ENCODE measurements at regions not wholly inside any gene's neighbourhood (a gene's known extent, or its start where the extent isn't known, plus 50 kb on each side); places are given as distances from the start of the nearest gene placed in this dataset.

DNA sequence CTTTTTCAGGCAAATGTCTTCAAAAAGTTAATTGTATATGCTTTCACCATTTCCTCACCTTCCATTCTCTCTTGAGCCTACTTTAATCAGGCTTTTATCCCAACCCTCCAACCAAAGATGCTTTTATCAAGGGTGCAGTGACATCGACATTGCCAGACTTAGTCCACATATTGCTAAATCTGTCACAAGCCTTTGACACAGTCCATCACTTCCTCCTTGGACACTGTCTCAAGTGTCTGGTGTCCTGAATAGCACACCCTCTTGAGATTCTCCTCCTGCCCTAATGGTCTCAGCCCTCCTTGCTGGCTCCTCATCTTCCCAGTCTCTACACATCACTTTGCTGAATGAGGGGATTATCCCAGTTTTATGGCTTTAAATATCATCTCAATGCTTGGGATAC, 147.5 kb upstream of the SLC39A10 start:
- TF ChIP-seq CTCF (conservative IDR thresholded peaks at IDR 0.05; ENCODE audit: low read length) (no peak), EZH2phosphoT487 (IDR thresholded peaks at IDR 0.05; ENCODE audit: borderline replicate concordance) (no peak)
